NB4 (cell line): ENCODE measurements at regions not wholly inside any gene's neighbourhood (a gene's known extent, or its start where the extent isn't known, plus 50 kb on each side); places are given as distances from the start of the nearest gene placed in this dataset.
"Not testable (repeated sequence)": the region's sequence is repeated elsewhere in the genome, so short reads cannot be mapped to it uniquely, and the experiment has no call there.

Source experiments
- DNase-seq: peaks from one replicate; pipeline ENCODE4 v3.0.0; 2010; ENCODE audit warnings: low read depth
- H3K4me3 ChIP-seq: one replicate; pipeline ENCODE4 v1.5.1; 2011; ENCODE audit warnings: mild to moderate bottlenecking, low read depth, low read length, moderate library complexity
- MYC ChIP-seq: IDR thresholded peaks from 2 replicates; pipeline ENCODE4 v1.6.1; 2011; ENCODE audit warnings: low read depth, low read length
- POLR2A ChIP-seq: IDR thresholded peaks from 2 replicates; pipeline ENCODE4 v1.6.1; 2011; ENCODE audit warnings: mild to moderate bottlenecking; ENCODE audit not compliant: insufficient read length; ENCODE audit errors: extremely low read depth
- TF ChIP-seq, protein P1 (sequence below): IDR thresholded peaks from one replicate; pipeline ENCODE4 v1.5.1; 2012; ENCODE audit warnings: low read depth, low read length
- TF ChIP-seq, protein P2 (sequence below): IDR thresholded peaks from 2 replicates; pipeline ENCODE4 v1.6.1; 2011; ENCODE audit warnings: low read depth, low read length

DNA sequence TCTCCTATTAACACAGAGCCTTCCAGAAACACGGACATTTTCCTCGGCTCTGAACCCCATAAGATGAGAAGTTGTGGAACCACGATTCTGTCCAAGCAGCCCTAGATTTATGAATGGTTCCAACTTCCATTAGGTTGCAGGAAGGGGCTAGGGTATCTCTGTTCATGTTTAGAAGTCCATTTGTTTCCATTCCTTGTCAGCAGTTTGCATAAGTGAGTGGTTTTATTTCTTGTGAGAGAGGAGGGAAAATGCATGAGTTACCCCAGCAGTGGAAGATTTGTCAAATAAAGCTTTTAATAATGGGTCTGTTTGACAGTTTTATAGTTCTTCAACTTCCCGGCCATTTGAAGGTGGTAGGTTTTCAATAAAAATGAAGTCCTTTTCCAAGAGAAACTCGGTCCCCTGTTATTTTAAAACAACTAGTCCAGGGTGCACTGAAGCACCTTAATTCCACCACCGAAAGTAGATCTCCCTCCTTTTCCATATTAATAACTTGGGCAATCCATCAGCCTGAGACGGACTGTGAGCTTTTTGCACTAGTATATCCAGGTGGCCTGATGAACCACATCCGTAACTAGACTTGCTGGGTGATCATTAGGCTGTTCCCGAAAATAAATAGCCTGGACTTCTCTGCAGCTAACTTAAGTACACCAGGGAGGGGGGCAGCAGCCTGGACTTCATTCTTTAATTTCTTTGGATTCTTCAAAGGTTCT, 181.3 kb downstream of the TMEM114 start:
- no peak for DNase-seq
- TF ChIP-seq, protein P1, sequence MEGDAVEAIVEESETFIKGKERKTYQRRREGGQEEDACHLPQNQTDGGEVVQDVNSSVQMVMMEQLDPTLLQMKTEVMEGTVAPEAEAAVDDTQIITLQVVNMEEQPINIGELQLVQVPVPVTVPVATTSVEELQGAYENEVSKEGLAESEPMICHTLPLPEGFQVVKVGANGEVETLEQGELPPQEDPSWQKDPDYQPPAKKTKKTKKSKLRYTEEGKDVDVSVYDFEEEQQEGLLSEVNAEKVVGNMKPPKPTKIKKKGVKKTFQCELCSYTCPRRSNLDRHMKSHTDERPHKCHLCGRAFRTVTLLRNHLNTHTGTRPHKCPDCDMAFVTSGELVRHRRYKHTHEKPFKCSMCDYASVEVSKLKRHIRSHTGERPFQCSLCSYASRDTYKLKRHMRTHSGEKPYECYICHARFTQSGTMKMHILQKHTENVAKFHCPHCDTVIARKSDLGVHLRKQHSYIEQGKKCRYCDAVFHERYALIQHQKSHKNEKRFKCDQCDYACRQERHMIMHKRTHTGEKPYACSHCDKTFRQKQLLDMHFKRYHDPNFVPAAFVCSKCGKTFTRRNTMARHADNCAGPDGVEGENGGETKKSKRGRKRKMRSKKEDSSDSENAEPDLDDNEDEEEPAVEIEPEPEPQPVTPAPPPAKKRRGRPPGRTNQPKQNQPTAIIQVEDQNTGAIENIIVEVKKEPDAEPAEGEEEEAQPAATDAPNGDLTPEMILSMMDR = no peak
- TF ChIP-seq MYC (no peak), POLR2A (no peak)
- TF ChIP-seq, protein P2, sequence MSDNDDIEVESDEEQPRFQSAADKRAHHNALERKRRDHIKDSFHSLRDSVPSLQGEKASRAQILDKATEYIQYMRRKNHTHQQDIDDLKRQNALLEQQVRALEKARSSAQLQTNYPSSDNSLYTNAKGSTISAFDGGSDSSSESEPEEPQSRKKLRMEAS = no peak
- no peak overlapping the region for H3K4me3 ChIP-seq

DNA sequence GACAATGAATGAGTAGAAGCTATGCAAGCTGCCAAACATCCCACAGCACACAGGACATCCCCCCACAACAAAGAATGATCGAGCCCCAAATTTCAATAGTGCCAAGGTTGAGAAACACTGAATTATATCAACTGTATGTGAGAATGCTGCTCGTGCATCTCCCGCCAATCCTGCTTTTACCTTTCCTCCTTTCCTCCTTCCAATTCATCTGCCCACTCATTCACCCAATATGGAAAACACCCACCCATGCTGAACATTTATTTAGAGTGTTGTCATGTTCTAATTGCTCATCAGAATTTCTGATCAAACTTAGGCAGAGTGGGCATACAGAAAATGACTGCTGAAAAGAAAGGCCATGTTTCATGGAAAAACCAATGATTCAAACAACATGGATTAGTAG, 183.0 kb downstream of the TMEM114 start:
- H3K4me3 ChIP-seq = no peak overlapping the region
- no peak for DNase-seq
- TF ChIP-seq, protein P1 = no peak
- TF ChIP-seq, protein P2 = no peak
- TF ChIP-seq POLR2A = no peak
- no peak for TF ChIP-seq MYC

DNA sequence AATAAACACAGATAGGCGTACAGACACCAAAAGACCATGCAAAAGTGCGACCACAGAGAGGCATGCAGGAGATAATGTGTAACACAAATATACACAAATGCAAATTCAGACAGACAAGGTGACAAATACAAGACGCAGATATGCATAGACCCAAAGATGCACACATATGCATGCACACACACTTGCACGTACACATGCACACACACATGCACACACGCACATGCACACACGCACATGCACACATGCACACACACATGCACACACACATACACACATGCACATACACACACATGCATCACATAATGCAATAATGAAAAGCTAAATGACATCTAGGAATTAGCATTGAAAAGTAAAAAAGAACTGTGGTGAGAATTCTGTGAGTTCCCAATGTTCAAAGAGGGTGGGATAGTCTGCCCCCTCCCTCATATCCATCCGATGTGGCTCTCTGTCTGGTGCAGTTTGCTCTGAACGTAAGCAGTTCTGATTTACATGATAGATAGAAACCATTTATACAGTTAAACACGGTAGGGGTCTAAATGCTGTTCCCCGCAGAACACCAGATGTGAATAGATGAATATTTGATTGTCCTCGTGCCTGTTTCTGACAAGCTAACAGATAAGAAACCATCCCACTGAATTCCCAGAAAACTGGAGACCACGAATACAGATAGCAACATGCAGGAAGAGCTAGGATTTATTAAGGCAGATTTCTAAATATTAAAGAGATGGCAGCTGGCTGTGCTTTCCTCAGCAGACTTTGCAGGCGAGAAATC, 186.1 kb downstream of the TMEM114 start:
- no peak for DNase-seq
- H3K4me3 ChIP-seq = no peak overlapping the region
- no peak for TF ChIP-seq POLR2A
- TF ChIP-seq MYC = no peak
- TF ChIP-seq, protein P2 = no peak
- TF ChIP-seq, protein P1 = no peak

DNA sequence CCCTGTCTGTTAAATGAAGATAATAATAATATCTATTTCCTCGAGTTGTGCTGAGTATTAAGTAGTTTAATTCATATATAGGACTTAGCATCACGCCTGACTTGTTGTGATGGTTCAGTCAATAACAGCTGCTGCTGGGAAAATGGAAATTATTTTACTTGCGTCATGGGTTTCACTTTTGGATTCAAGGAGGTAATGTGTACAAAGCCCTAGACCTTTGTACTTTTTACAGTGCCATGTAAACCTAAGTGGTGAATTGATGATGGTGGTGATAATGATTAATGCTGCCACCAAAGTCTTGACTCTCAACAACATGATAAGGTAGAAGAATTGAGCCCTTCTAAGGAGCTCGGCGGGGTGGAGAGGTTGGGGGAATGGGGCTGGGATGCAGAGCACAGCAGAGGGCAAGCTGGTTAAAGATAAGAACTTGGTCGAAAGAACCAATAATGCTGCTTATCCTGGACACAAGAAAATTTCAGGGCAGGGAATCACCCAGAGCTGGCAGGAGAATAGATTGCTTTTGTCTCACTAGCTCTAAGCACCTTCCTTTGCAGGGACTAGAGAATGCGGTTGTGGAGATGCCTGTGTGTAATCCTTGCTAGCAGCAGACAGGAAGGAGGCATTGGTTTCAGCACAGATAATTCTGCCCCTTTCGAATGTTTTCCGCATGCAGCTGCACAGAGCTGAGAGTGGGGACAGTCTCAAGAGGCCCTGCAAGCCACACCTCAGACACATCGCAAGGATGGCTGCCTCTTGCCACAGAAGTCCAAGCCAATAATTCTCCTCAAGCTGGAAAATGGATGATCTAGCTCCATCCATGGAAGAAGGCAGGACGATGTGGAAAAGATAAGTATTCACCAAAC, 187.1 kb downstream of the TMEM114 start:
- DNase-seq = no peak
- TF ChIP-seq, protein P1 = no peak
- TF ChIP-seq MYC (no peak), POLR2A (no peak)
- TF ChIP-seq, protein P2 = no peak
- no peak overlapping the region for H3K4me3 ChIP-seq

DNA sequence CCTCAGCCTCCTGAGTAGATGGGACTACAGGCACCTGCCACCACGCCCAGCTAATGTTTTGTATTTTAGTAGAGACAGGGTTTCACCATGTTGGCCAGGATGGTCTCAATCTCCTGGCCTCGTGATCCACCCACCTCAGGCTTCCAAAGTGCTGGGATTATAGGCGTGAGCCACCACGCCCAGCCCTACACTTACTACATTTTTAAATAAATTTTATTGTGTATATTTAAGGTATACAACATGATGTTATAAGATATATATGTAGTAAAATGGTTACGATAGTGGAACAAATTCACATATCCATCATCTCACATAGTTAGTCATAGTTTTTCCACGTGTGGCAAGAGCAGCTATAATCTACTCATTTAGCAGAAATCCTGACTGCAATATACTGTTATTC, 189.6 kb downstream of the TMEM114 start:
- not testable (repeated sequence) for DNase-seq, H3K4me3 ChIP-seq

DNA sequence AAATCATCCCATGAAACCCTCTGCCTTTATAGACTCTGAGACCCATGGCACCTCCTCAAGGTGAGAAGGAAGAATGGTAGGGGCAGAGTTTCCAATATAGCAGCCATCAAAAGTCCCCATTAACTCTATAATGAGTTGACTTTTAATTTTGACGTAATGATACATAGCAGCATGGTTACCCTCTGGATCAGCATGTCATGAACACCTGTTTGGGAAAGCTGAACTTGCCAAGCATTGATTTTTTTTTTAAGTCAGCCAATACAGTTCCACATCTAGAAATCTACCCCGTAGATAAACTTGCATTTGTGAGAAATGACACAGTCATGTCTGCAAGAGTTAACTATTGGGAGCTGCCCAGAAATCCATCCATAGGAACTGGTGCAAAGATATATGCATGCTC, 191.8 kb downstream of the TMEM114 start:
- DNase-seq = no peak
- TF ChIP-seq MYC (no peak), POLR2A (no peak)
- TF ChIP-seq, protein P2 = no peak
- TF ChIP-seq, protein P1 = no peak
- H3K4me3 ChIP-seq = no peak overlapping the region
